OCI-LY7 (cell line): ENCODE measurements at regions not wholly inside any gene's neighbourhood (a gene's known extent, or its start where the extent isn't known, plus 50 kb on each side); places are given as distances from the start of the nearest gene placed in this dataset.
"Not testable (repeated sequence)": the region's sequence is repeated elsewhere in the genome, so short reads cannot be mapped to it uniquely, and the experiment has no call there.

Source experiments
- BruUV-seq: library from RNA; stranded (reverse); fragments of 400-500 nt; replicated peaks from 2 replicates; lab custom pipeline; 2021; lab: Mats Ljungman, UMichigan
- CTCF ChIA-PET: fragments of 300-600 bp; sonication (Branson Sonifier 250); formaldehyde crosslinking; loops from one replicate; lab custom pipeline; 2022; ENCODE audit warnings: antibody characterized with exemption; ENCODE audit not compliant: unreplicated experiment; lab: Charles Lee
- POLR2A ChIA-PET: fragments of 300-600 bp; sonication (Branson Sonifier 250); formaldehyde crosslinking; loops from one replicate; lab custom pipeline; 2022; ENCODE audit warnings: antibody characterized with exemption; lab: Charles Lee
- DNase-seq: peaks from one replicate; pipeline ENCODE4 v3.0.0-alpha.2; 2015; ENCODE audit warnings: low spot score
- H2AFZ ChIP-seq: fragments of 200-600 bp; sonication (generic), shearing (Covaris generic); 2 replicates; pipeline ENCODE4 v1.6.1; 2014; ENCODE audit warnings: mild to moderate bottlenecking, antibody characterized with exemption, low read length, moderate library complexity
- H3K27ac ChIP-seq: fragments of 200-600 bp; sonication (generic); 2 replicates; pipeline ENCODE4 v1.5.1; 2014; ENCODE audit warnings: mixed run types, low read depth, mild to moderate bottlenecking, moderate library complexity, low read length, inconsistent platforms; ENCODE audit not compliant: poor library complexity, severe bottlenecking
- H3K36me3 ChIP-seq: fragments of 200-600 bp; sonication (generic); 2 replicates; pipeline ENCODE4 v1.6.1; 2014; ENCODE audit warnings: mild to moderate bottlenecking, antibody characterized with exemption, low read length, moderate library complexity, mixed read lengths; ENCODE audit not compliant: insufficient read depth
- H3K4me1 ChIP-seq: fragments of 200-600 bp; sonication (generic); 2 replicates; pipeline ENCODE4 v1.5.1; 2014; ENCODE audit warnings: mild to moderate bottlenecking, low read length; ENCODE audit not compliant: insufficient read depth, poor library complexity, severe bottlenecking
- H3K4me2 ChIP-seq: fragments of 200-600 bp; sonication (generic); 2 replicates; pipeline ENCODE4 v1.6.1; 2014; ENCODE audit warnings: mild to moderate bottlenecking, low read length
- H3K4me3 ChIP-seq: fragments of 200-600 bp; sonication (generic); 2 replicates; pipeline ENCODE4 v1.5.1; 2014; ENCODE audit warnings: mild to moderate bottlenecking, low read depth, low read length; ENCODE audit not compliant: poor library complexity, severe bottlenecking
- H3K79me2 ChIP-seq: fragments of 200-600 bp; sonication (generic); 2 replicates; pipeline ENCODE4 v1.6.1; 2016; ENCODE audit warnings: low read depth, mild to moderate bottlenecking, low read length, moderate library complexity, mixed read lengths; ENCODE audit not compliant: insufficient read depth
- H3K9me2 ChIP-seq: fragments of 200-600 bp; sonication (generic); 2 replicates; pipeline ENCODE4 v1.6.1; 2016; ENCODE audit warnings: mild to moderate bottlenecking, low read length, mixed read lengths; ENCODE audit not compliant: insufficient read depth
- H3K9me3 ChIP-seq: fragments of 200-600 bp; sonication (generic); 2 replicates; pipeline ENCODE4 v1.6.1; 2014; ENCODE audit warnings: mild to moderate bottlenecking, mixed run types, low read length, mixed read lengths
- H4K20me1 ChIP-seq: fragments of 200-600 bp; sonication (generic); 2 replicates; pipeline ENCODE4 v1.6.1; 2014; ENCODE audit warnings: mild to moderate bottlenecking, antibody characterized with exemption, low read length, moderate library complexity, mixed read lengths; ENCODE audit not compliant: insufficient read depth
- EZH2phosphoT487 ChIP-seq: fragments of 200-600 bp; sonication (generic); IDR thresholded peaks from 2 replicates; pipeline ENCODE4 v1.6.1; 2018; ENCODE audit warnings: low read depth, borderline replicate concordance, mild to moderate bottlenecking, mixed run types, antibody characterized with exemption, low read length, moderate library complexity, mixed read lengths
- intact Hi-C: fragments of 100-400 bp; cut with micrococcal nuclease; formaldehyde crosslinking; loops from one replicate; pipeline ENCODE4 v1.10.0; 2022; ENCODE audit not compliant: unreplicated experiment
- TF ChIP-seq, protein P1 (sequence below): fragments of 200-600 bp; sonication (generic); conservative IDR thresholded peaks from 2 replicates; pipeline ENCODE4 v1.5.1; 2014; ENCODE audit warnings: mild to moderate bottlenecking, antibody characterized with exemption, low read length, moderate library complexity, mixed read lengths

DNA sequence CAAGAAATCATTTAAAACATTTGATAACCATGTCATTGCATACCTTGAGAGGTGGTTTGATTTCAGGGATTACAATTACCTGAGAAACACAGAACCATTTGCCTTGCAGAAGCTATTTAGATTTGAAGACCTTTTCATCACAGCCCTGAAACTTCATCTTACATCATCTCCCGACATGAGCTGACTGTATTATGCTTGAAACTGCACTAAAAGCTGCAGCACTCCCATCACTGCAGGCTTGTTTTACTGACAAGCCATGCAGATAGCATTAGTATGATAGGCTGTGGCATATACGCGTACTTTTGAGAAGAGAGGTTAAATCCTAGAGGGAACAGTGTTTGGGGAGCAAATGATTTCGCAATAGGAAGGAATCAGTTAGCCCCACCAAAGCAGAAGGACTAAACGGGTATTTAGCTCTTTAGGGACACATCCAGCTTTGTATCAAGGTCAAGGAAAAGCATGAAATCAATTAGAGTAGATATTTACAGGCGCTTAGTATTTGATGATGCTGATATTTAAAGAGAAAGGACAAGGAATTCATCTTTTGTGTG lies 133.2 kb upstream of the DIAPH2 start:
- Histone ChIP-seq H3K4me3 (no peak overlapping the region), H3K9me2 (no peaks in the 10 kb centered on the region), H3K27ac (no peak overlapping the region), H3K36me3 (no peaks in the 10 kb centered on the region), H3K79me2 (no peaks in the 10 kb centered on the region), H4K20me1 (no peaks in the 10 kb centered on the region), H3K4me2 (no peak overlapping the region), H3K4me1 (no peaks in the 10 kb centered on the region), H3K9me3 (no peaks in the 10 kb centered on the region), H2AFZ (no peak overlapping the region)
- ChIA-PET POLR2A (interaction anchor here (0.6 to 0.7 kb wide), 2 partner anchors 14 to 34 kb away, joined by 5 to 6 read pairs; no protein-coding TSS in a partner anchor), CTCF (no interaction called here)
- no TSS peak for BruUV-seq
- TF ChIP-seq EZH2phosphoT487, result no peak
- intact Hi-C loops, result no loop called here
- DNase-seq, result no peak

DNA sequence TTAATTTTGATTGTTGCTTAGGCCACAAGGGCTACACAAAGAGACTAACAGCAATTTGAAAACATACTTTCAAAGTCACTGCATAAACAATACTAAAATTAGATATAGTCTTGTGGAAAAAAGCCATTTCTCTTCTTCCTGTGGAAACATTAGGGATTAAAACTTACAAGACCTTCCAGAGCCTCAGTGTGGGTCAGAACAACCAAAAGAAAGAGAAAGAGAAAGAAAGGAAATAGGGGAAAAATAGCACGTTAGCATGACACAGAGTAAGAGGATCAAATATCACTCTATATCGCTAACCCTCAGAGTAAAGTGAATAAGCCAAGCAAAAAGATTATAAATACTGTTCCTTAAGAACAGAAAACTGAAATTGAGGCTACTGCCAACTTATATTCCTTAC lies 127.8 kb upstream of the DIAPH2 start:
- Histone ChIP-seq H3K9me2 (no peaks in the 10 kb centered on the region), H3K27ac (no peak overlapping the region), H3K4me3 (no peak overlapping the region), H3K4me2 (no peak overlapping the region), H4K20me1 (no peaks in the 10 kb centered on the region), H3K36me3 (no peaks in the 10 kb centered on the region), H3K9me3 (no peaks in the 10 kb centered on the region), H3K4me1 (no peaks in the 10 kb centered on the region), H3K79me2 (no peaks in the 10 kb centered on the region), H2AFZ (no peak overlapping the region)
- ChIA-PET CTCF (no interaction called here), POLR2A (no interaction called here)
- no TSS peak for BruUV-seq
- no peak for DNase-seq
- intact Hi-C loops, result no loop called here
- no peak for TF ChIP-seq EZH2phosphoT487

DNA sequence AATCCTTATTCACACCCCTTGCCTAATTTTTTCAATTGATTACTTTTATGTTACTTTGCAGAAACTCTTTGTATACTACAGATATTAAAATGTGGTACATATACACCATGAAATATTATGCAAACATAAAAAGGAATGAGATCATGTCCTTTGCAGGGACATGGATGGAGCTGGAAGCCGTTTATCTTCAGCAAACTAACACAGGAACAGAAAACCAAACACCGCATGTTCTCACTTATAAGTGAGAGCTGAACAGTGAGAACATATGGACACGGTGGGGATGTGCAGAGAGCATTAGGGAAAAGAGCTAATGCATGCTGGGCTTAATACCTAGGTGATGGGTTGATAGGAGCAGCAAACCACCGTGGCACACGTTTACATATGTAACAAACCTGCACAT lies 123.5 kb upstream of the DIAPH2 start:
- H3K27ac ChIP-seq, H3K9me3 ChIP-seq, H3K4me3 ChIP-seq, H3K79me2 ChIP-seq, H4K20me1 ChIP-seq, H3K36me3 ChIP-seq, BruUV-seq, H3K4me1 ChIP-seq, CTCF ChIA-PET, DNase-seq, intact Hi-C loops, H2AFZ ChIP-seq, H3K4me2 ChIP-seq, H3K9me2 ChIP-seq: not testable (repeated sequence)
- POLR2A ChIA-PET, result interaction anchor here (0.5 to 0.6 kb wide), 2 partner anchors 49 to 522 kb away, joined by 3 to 7 read pairs; no protein-coding TSS in a partner anchor

DNA sequence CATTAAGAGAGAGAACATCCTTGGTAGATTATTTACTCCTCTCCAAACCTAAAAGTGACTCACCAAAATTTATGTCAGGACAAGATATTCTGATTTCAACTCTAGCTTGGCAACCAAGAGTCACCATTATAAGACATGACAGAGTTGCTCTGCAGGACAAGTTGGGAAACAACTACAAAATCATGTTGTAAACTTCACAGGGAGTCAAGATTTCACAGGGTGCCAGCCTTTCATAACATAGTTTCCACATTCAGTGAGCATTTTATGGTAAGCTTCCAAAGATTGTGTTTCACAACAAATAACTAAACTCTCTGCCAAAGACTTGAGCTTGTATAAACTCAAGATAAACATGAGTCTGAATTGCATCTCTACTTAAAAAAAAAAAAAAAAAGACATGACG lies 121.0 kb upstream of the DIAPH2 start:
- CTCF ChIA-PET, result no interaction called here
- no peaks in the 10 kb centered on the region for H3K9me3 ChIP-seq

More for the DNA sequence above, 121.0 kb upstream of the DIAPH2 start:
- H3K79me2 ChIP-seq, result no peaks in the 10 kb centered on the region
- no peak overlapping the region for H2AFZ ChIP-seq
- no peaks in the 10 kb centered on the region for H3K36me3 ChIP-seq
- H3K4me3 ChIP-seq, result no peak overlapping the region
- intact Hi-C loops, result no loop called here
- no peak for DNase-seq
- H3K4me2 ChIP-seq, result no peak overlapping the region
- H4K20me1 ChIP-seq, result no peaks in the 10 kb centered on the region
- H3K4me1 ChIP-seq, result no peaks in the 10 kb centered on the region
- TF ChIP-seq EZH2phosphoT487, result no peak
- TF ChIP-seq, protein P1, sequence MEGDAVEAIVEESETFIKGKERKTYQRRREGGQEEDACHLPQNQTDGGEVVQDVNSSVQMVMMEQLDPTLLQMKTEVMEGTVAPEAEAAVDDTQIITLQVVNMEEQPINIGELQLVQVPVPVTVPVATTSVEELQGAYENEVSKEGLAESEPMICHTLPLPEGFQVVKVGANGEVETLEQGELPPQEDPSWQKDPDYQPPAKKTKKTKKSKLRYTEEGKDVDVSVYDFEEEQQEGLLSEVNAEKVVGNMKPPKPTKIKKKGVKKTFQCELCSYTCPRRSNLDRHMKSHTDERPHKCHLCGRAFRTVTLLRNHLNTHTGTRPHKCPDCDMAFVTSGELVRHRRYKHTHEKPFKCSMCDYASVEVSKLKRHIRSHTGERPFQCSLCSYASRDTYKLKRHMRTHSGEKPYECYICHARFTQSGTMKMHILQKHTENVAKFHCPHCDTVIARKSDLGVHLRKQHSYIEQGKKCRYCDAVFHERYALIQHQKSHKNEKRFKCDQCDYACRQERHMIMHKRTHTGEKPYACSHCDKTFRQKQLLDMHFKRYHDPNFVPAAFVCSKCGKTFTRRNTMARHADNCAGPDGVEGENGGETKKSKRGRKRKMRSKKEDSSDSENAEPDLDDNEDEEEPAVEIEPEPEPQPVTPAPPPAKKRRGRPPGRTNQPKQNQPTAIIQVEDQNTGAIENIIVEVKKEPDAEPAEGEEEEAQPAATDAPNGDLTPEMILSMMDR, result no peak
- POLR2A ChIA-PET, result no interaction called here
- no peaks in the 10 kb centered on the region for H3K9me2 ChIP-seq
- no peak overlapping the region for H3K27ac ChIP-seq
- BruUV-seq, result no TSS peak
